Neural cell (in vitro differentiated cells): ENCODE measurements at regions not wholly inside any gene's neighbourhood (a gene's known extent, or its start where the extent isn't known, plus 50 kb on each side); places are given as distances from the start of the nearest gene placed in this dataset.

ENCODE experiments used
- H2AFZ ChIP-seq: fragments of 200-600, 300-800 bp; sonication (generic), shearing (Covaris generic); 2 replicates; pipeline ENCODE4 v1.6.0; 2014; ENCODE audit warnings: low read depth, mild to moderate bottlenecking, antibody characterized with exemption, low read length, moderate library complexity
- H3F3A ChIP-seq: fragments of 200-600 bp; shearing (Covaris generic); 2 replicates; pipeline ENCODE4 v1.6.1; 2016; ENCODE audit warnings: mild to moderate bottlenecking, moderate library complexity, mixed read lengths, antibody characterized with exemption, low read length; ENCODE audit not compliant: insufficient read depth, poor library complexity, severe bottlenecking
- H3K27ac ChIP-seq: fragments of 200-600, 300-800 bp; sonication (generic), shearing (Covaris generic); 2 replicates; pipeline ENCODE4 v1.5.1; 2014; ENCODE audit warnings: mild to moderate bottlenecking, low read length, moderate library complexity
- H3K27me3 ChIP-seq: fragments of 300-800, 200-600 bp; sonication (generic), shearing (Covaris generic); 2 replicates; pipeline ENCODE4 v1.6.0; 2014; ENCODE audit warnings: mild to moderate bottlenecking, low read depth, low read length, moderate library complexity; ENCODE audit not compliant: insufficient read depth
- H3K36me3 ChIP-seq: fragments of 300-800, 200-600 bp; sonication (generic), shearing (Covaris generic); 2 replicates; pipeline ENCODE4 v1.5.1; 2014; ENCODE audit warnings: mild to moderate bottlenecking, antibody characterized with exemption, low read length, moderate library complexity; ENCODE audit not compliant: insufficient read depth
- H3K4me2 ChIP-seq: fragments of 300-800, 200-600 bp; sonication (generic), shearing (Covaris generic); 2 replicates; pipeline ENCODE4 v1.6.0; 2014; ENCODE audit warnings: mild to moderate bottlenecking, low read length
- H3K4me3 ChIP-seq: fragments of 300-800, 200-600 bp; sonication (generic), shearing (Covaris generic); 2 replicates; pipeline ENCODE4 v1.5.1; 2014; ENCODE audit warnings: mild to moderate bottlenecking, low read length, moderate library complexity
- H3K79me2 ChIP-seq: fragments of 200-600 bp; shearing (Covaris generic); replicated peaks from 2 replicates; pipeline ENCODE4 v1.6.0; 2014; ENCODE audit warnings: mild to moderate bottlenecking, low read length, moderate library complexity; ENCODE audit not compliant: insufficient read depth
- H3K9ac ChIP-seq: fragments of 300-800, 200-600 bp; sonication (generic), shearing (Covaris generic); 2 replicates; pipeline ENCODE4 v1.6.1; 2016; ENCODE audit warnings: mild to moderate bottlenecking, low read length, mixed read lengths
- H3K9me2 ChIP-seq: fragments of 200-600 bp; shearing (Covaris generic); 2 replicates; pipeline ENCODE4 v1.6.1; 2016; ENCODE audit warnings: mild to moderate bottlenecking, low read length, mixed read lengths; ENCODE audit not compliant: insufficient read depth
- H3K9me3 ChIP-seq: fragments of 200-600, 300-800 bp; sonication (generic), shearing (Covaris generic); 2 replicates; pipeline ENCODE4 v1.6.1; 2016; ENCODE audit warnings: mild to moderate bottlenecking, mixed run types, low read length, moderate library complexity, mixed read lengths
- H4K20me1 ChIP-seq: fragments of 200-600 bp; shearing (Covaris generic); 2 replicates; pipeline ENCODE4 v1.6.1; 2016; ENCODE audit warnings: mild to moderate bottlenecking, mixed run types; ENCODE audit not compliant: insufficient read depth
- CTCF ChIP-seq: fragments of 450-650 bp; IDR thresholded peaks from 2 replicates; pipeline ENCODE4 v1.5.1; 2014; ENCODE audit warnings: antibody characterized with exemption, mild to moderate bottlenecking, moderate library complexity; ENCODE audit not compliant: poor library complexity, severe bottlenecking
- EP300 ChIP-seq: fragments of 450-650 bp; conservative IDR thresholded peaks from 2 replicates; pipeline ENCODE4 v1.6.1; 2014; ENCODE audit warnings: antibody characterized with exemption, mild to moderate bottlenecking, moderate library complexity; ENCODE audit not compliant: poor library complexity, severe bottlenecking
- EZH2 ChIP-seq: fragments of 200-600, 300-800 bp; shearing (Covaris generic), sonication (generic); IDR thresholded peaks from 2 replicates; pipeline ENCODE4 v1.6.1; 2014; ENCODE audit warnings: antibody characterized with exemption, low read length, borderline replicate concordance, mild to moderate bottlenecking; ENCODE audit not compliant: insufficient read depth, poor library complexity, severe bottlenecking
- MXI1 ChIP-seq: fragments of 450-650 bp; conservative IDR thresholded peaks from 2 replicates; pipeline ENCODE4 v1.6.1; 2014; ENCODE audit warnings: antibody characterized with exemption, mild to moderate bottlenecking; ENCODE audit not compliant: poor library complexity, severe bottlenecking
- POLR2AphosphoS5 ChIP-seq: IDR thresholded peaks from 2 replicates; pipeline ENCODE4 v1.6.1; 2012
- RAD21 ChIP-seq: fragments of 450-650 bp; conservative IDR thresholded peaks from 2 replicates; pipeline ENCODE4 v1.6.1; 2014; ENCODE audit warnings: antibody characterized with exemption, mild to moderate bottlenecking, moderate library complexity
- REST ChIP-seq: IDR thresholded peaks from 2 replicates; pipeline ENCODE4 v1.6.1; 2012; ENCODE audit warnings: borderline replicate concordance
- SMC3 ChIP-seq: fragments of 450-650 bp; conservative IDR thresholded peaks from 2 replicates; pipeline ENCODE4 v1.6.1; 2014; ENCODE audit warnings: antibody characterized with exemption, mild to moderate bottlenecking, moderate library complexity; ENCODE audit not compliant: poor library complexity
- TAF1 ChIP-seq: IDR thresholded peaks from 2 replicates; pipeline ENCODE4 v1.6.1; 2012; ENCODE audit warnings: low read depth

DNA sequence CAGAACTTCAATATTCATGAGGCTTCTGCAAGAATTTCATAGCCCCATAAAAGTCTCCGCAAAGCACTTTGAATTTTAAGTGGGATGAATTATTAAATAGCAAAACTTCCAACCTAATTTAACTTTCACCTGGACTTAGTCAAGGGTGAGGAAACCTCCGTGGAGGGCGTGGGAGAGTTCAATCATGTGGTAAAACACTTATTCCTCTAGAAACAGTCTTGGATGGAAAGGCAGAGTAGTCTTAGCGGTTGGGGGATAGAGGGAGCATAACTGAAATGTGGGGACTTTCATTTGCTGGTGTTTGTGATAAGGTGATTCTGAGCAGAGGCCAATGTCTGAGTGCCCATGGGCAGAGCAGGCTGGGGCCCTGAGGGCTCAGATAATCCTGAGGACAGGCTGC, 241.9 kb downstream of the IRX1 start:
- no peaks in the 10 kb centered on the region for H3K79me2 ChIP-seq
- H4K20me1 ChIP-seq = no peaks in the 10 kb centered on the region
- TF ChIP-seq RAD21 = no peak
- no peak for TF ChIP-seq CTCF
- TF ChIP-seq EP300 = no peak
- TF ChIP-seq EZH2 = no peak
- TF ChIP-seq SMC3 = no peak
- no peak for TF ChIP-seq TAF1
- TF ChIP-seq REST = no peak
- no peak for TF ChIP-seq POLR2AphosphoS5
- no peak for TF ChIP-seq MXI1
- no peaks in the 10 kb centered on the region for H3K27me3 ChIP-seq
- no peak overlapping the region for H3K4me3 ChIP-seq
- H3K27ac ChIP-seq = no peak overlapping the region
- H3K9ac ChIP-seq = no peak overlapping the region
- H3F3A ChIP-seq = no peaks in the 10 kb centered on the region
- no peaks in the 10 kb centered on the region for H3K9me3 ChIP-seq
- no peak overlapping the region for H2AFZ ChIP-seq
- H3K4me2 ChIP-seq = no peak overlapping the region
- H3K36me3 ChIP-seq = no peaks in the 10 kb centered on the region
- no peaks in the 10 kb centered on the region for H3K9me2 ChIP-seq

GRCh38 chr5:3839151-3839550, 243.5 kb downstream of the IRX1 start:
- H3K79me2 ChIP-seq = no peaks in the 10 kb centered on the region
- no peak overlapping the region for H3K27ac ChIP-seq

GRCh38 chr5:3842591-3842990, 247.0 kb downstream of the IRX1 start:
- Histone ChIP-seq H3K9me3 (no peaks in the 10 kb centered on the region), H3K27me3 (no peaks in the 10 kb centered on the region), H3K9me2 (no peaks in the 10 kb centered on the region), H3K27ac (no peak overlapping the region), H2AFZ (no peak overlapping the region), H3K4me2 (no peak overlapping the region), H3K36me3 (no peaks in the 10 kb centered on the region), H3F3A (no peaks in the 10 kb centered on the region), H4K20me1 (no peaks in the 10 kb centered on the region), H3K79me2 (no peaks in the 10 kb centered on the region), H3K9ac (no peak overlapping the region), H3K4me3 (no peak overlapping the region)
- no peak for TF ChIP-seq TAF1
- TF ChIP-seq MXI1 = no peak
- TF ChIP-seq REST = no peak
- TF ChIP-seq SMC3 = no peak
- no peak for TF ChIP-seq RAD21
- no peak for TF ChIP-seq EP300
- TF ChIP-seq EZH2 = no peak
- no peak for TF ChIP-seq CTCF

More at GRCh38 chr5:3839151-3839550, 243.5 kb downstream of the IRX1 start:
- no peaks in the 10 kb centered on the region for H3F3A ChIP-seq
- H3K9ac ChIP-seq = no peak overlapping the region
- no peak overlapping the region for H3K4me2 ChIP-seq
- no peak overlapping the region for H3K4me3 ChIP-seq
- no peaks in the 10 kb centered on the region for H3K27me3 ChIP-seq
- TF ChIP-seq SMC3 = no peak
- H3K9me2 ChIP-seq = no peaks in the 10 kb centered on the region
- no peak overlapping the region for H2AFZ ChIP-seq
- H4K20me1 ChIP-seq = no peaks in the 10 kb centered on the region
- no peaks in the 10 kb centered on the region for H3K36me3 ChIP-seq
- H3K9me3 ChIP-seq = no peaks in the 10 kb centered on the region
